HepG2 (cell line): ENCODE measurements at regions not wholly inside any gene's neighbourhood (a gene's known extent, or its start where the extent isn't known, plus 50 kb on each side); places are given as distances from the start of the nearest gene placed in this dataset.

ENCODE experiments used
- ATAC-seq: fragments of 200-7000 bp; cut with Tn5 transposase; 3 replicates; pipeline ENCODE4 v1.9.1; 2020; ENCODE audit warnings: mild to moderate bottlenecking, moderate library complexity
- BruUV-seq: library from RNA; stranded (reverse); fragments of 400-500 nt; replicated peaks from 2 replicates; lab custom pipeline; 2021; lab: Mats Ljungman, UMichigan
- CTCF ChIA-PET: fragments of 300-600 bp; formaldehyde crosslinking; extraction: SDS; loops from one replicate; lab custom pipeline; 2021; ENCODE audit warnings: low total read pairs, inconsistent platforms, low intra/inter-chr PET ratio; lab: Yijun Ruan, JAX
- POLR2A ChIA-PET: fragments of 350-600 bp; sonication (Branson Sonifier 250); formaldehyde crosslinking; loops from one replicate; lab custom pipeline; 2020; ENCODE audit warnings: antibody characterized with exemption, inconsistent platforms; lab: Yijun Ruan, JAX
- DNase-seq: peaks from one replicate; pipeline ENCODE4 v3.0.0-alpha.2; 2015; ENCODE audit warnings: low spot score
- FAIRE-seq: peaks from 3 replicates; lab custom pipeline; 2011; peaks lifted over from hg19 to GRCh38; lab: Jason Lieb, UNC
- H2AFZ ChIP-seq: one replicate; pipeline ENCODE4 v1.6.1; 2011; ENCODE audit warnings: low read length, inconsistent platforms
- H3K27ac ChIP-seq: fragments of 300-600 bp; 3 replicates; pipeline ENCODE4 v1.8.0; 2011; ENCODE audit warnings: mixed run types, mild to moderate bottlenecking, mixed read lengths, low read length, inconsistent platforms; ENCODE audit not compliant: insufficient read depth; ENCODE audit errors: extremely low read length
- H3K27me3 ChIP-seq, 2 experiments: fragments of 200-600 bp in 1 of 2; 2 replicates in 1 of 2; 3 replicates in 1 of 2; pipeline versions ENCODE4 v1.6.0 to v1.8.0; 2011; ENCODE audit warnings: low read length in 2 of 2, mild to moderate bottlenecking in 2 of 2, moderate library complexity in 2 of 2, inconsistent platforms in 1 of 2; ENCODE audit not compliant: insufficient read depth in 2 of 2, control insufficient read depth in 1 of 2
- H3K36me3 ChIP-seq, 2 experiments: fragments of 200-600 bp in 1 of 2; replicated peaks in 1 of 2; 2 replicates in 1 of 2; 3 replicates in 1 of 2; pipeline versions ENCODE4 v1.5.1 to v1.8.0; 2011; ENCODE audit warnings: low read length in 2 of 2, inconsistent platforms in 1 of 2; ENCODE audit not compliant: insufficient read depth in 2 of 2, control insufficient read depth in 1 of 2
- H3K4me1 ChIP-seq: 2 replicates; pipeline ENCODE4 v1.5.1; 2012; ENCODE audit warnings: low read length, inconsistent platforms; ENCODE audit not compliant: insufficient read depth
- H3K4me2 ChIP-seq: 2 replicates; pipeline ENCODE4 v1.6.0; 2011; ENCODE audit warnings: low read depth, low read length, inconsistent platforms
- H3K4me3 ChIP-seq, 3 experiments: fragments of 200-600 bp in 1 of 3; sonication (generic), shearing (Covaris generic) in 1 of 3; replicated peaks in 1 of 3; 2 replicates each; pipeline ENCODE4 v1.5.1; 2011 to 2016; ENCODE audit warnings: low read length in 3 of 3, inconsistent platforms in 2 of 3, low read depth in 2 of 3, mild to moderate bottlenecking in 2 of 3, control low read depth in 1 of 3, mixed read lengths in 1 of 3; ENCODE audit not compliant: insufficient read depth in 1 of 3
- H3K79me2 ChIP-seq: one replicate; pipeline ENCODE4 v1.6.1; 2011; ENCODE audit warnings: low read length, inconsistent platforms; ENCODE audit not compliant: insufficient read depth
- H3K9ac ChIP-seq: 2 replicates; pipeline ENCODE4 v1.6.0; 2011; ENCODE audit warnings: mild to moderate bottlenecking, low read depth, low read length, inconsistent platforms; ENCODE audit not compliant: insufficient read depth
- H3K9me3 ChIP-seq: 2 replicates; pipeline ENCODE4 v1.5.1; 2012; ENCODE audit warnings: mild to moderate bottlenecking, low read length
- H4K20me1 ChIP-seq: 2 replicates; pipeline ENCODE4 v1.6.0; 2011; ENCODE audit warnings: inconsistent platforms, mild to moderate bottlenecking, low read length, moderate library complexity; ENCODE audit not compliant: insufficient read depth
- ARID5B ChIP-seq: IDR thresholded peaks from 2 replicates; pipeline ENCODE4 v1.4.0; 2020; ENCODE audit warnings: mild to moderate bottlenecking, missing genetic modification reagents
- FOXO1 ChIP-seq: sonication (generic); formaldehyde crosslinking; IDR thresholded peaks from 2 replicates; pipeline ENCODE4 v1.4.0; 2020; ENCODE audit warnings: missing genetic modification reagents
- JUND ChIP-seq: sonication (generic); formaldehyde crosslinking; IDR thresholded peaks from 2 replicates; pipeline ENCODE4 v1.8.0; 2022; ENCODE audit warnings: mild to moderate bottlenecking, missing genetic modification reagents
- MBD4 ChIP-seq: IDR thresholded peaks from 2 replicates; pipeline ENCODE4 v1.6.1; 2012; ENCODE audit warnings: low read length, inconsistent platforms, borderline replicate concordance
- NFIC ChIP-seq: IDR thresholded peaks from 2 replicates; pipeline ENCODE4 v1.6.1; 2012; ENCODE audit warnings: mild to moderate bottlenecking, low read length, inconsistent platforms
- NR2F1 ChIP-seq, 2 experiments: fragments of 450-650 bp in 1 of 2; formaldehyde crosslinking in 1 of 2; IDR thresholded peaks; 2 replicates each; pipeline versions ENCODE4 v1.5.0 to v1.6.1; 2016 to 2020; ENCODE audit warnings: mild to moderate bottlenecking in 1 of 2, missing compliant biosample characterization in 1 of 2, missing genetic modification reagents in 1 of 2, moderate library complexity in 1 of 2
- POGZ ChIP-seq: sonication (generic); formaldehyde crosslinking; IDR thresholded peaks from 2 replicates; pipeline ENCODE4 v1.4.0; 2020; ENCODE audit warnings: mild to moderate bottlenecking, missing genetic modification reagents
- RXRB ChIP-seq: IDR thresholded peaks from 2 replicates; pipeline ENCODE4 v1.6.1; 2016; ENCODE audit warnings: borderline replicate concordance, missing genetic modification reagents, missing compliant biosample characterization
- SP140L ChIP-seq: sonication (generic); formaldehyde crosslinking; IDR thresholded peaks from 2 replicates; pipeline ENCODE4 v1.4.0; 2020; ENCODE audit warnings: missing genetic modification reagents, borderline replicate concordance
- ZNF770 ChIP-seq: sonication (generic); formaldehyde crosslinking; IDR thresholded peaks from 2 replicates; pipeline ENCODE4 v1.5.0; 2020; ENCODE audit warnings: mild to moderate bottlenecking, missing genetic modification reagents
- ZNF772 ChIP-seq: sonication (generic); formaldehyde crosslinking; IDR thresholded peaks from 2 replicates; pipeline ENCODE4 v1.5.0; 2020; ENCODE audit warnings: mild to moderate bottlenecking, missing genetic modification reagents
- ZNF879 ChIP-seq: sonication (generic); formaldehyde crosslinking; IDR thresholded peaks from 2 replicates; pipeline ENCODE4 v1.8.1; 2023; ENCODE audit warnings: missing genetic modification reagents
- WGBS: methylation state at CpG from one replicate; pipeline ENCODE4 v1.1.6; 2017; ENCODE audit warnings: low lambda C conversion rate; 5-methylcytosine and 5-hydroxymethylcytosine counted together
- in situ Hi-C: cut with HindIII; loops from 2 replicates; pipeline ENCODE4 v1.10.0; 2017; ENCODE audit warnings: low pct_unique_long_range_greater_than_20kb; ENCODE audit not compliant: extremely low pct_ligation_motif_present
- intact Hi-C: fragments of 100-400 bp; cut with micrococcal nuclease; formaldehyde crosslinking; loops from one replicate; pipeline ENCODE4 v1.10.0; 2022; ENCODE audit not compliant: unreplicated experiment
- TF ChIP-seq, protein P1 (sequence below): sonication (generic); formaldehyde crosslinking; IDR thresholded peaks from 2 replicates; pipeline ENCODE4 v1.8.1; 2023; ENCODE audit warnings: mild to moderate bottlenecking, missing genetic modification reagents
- TF ChIP-seq, protein P2 (sequence below): sonication (generic); formaldehyde crosslinking; conservative IDR thresholded peaks from 2 replicates; pipeline ENCODE4 v1.8.0; 2022; ENCODE audit warnings: mild to moderate bottlenecking, moderate library complexity, missing genetic modification reagents

- TF ChIP-seq NR2F1 (CRISPR knock-in tag; IDR thresholded peaks at IDR 0.05) (no peak), JUND (CRISPR knock-in tag) (no peak), ZNF879 (CRISPR knock-in tag) (no peak), ZNF770 (CRISPR knock-in tag) (peak; percentile 68; the same call in 1 of the 2 replicates), RXRB (CRISPR knock-in tag) (0 out of 2 replicates have a peak, but pooled peaks have one; percentile 19), POGZ (CRISPR knock-in tag) (peak; percentile 21; the same call in 1 of the 2 replicates)
Observed at GRCh38 chr1:229990326-229990725, 76.7 kb upstream of the GALNT2 start (continued).

DNA sequence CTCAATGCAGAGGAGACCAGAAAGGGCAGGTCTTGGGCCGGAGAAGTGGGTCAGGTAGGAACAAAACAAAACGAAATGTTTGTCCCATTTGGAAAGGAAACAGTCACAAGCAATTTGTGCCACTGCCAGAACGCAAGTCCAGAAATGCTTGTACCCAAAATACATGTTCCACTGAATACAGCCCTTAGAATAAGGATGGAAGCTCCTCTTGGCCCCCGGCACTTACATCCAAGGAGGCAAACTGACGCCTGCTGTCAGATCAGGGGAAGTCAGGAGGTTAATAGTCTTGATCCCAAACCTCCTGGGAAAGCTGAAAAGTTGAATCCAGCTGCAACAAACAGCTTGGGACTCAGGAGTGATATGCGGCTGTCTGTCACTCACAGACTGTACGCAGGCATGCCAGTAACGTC lies 75.9 kb upstream of the GALNT2 start:
- 55% methylated on average over 8 of the region's 8 CpGs for WGBS
- intact Hi-C loops (no loop called here), in situ Hi-C loops (no loop called here)
- Histone ChIP-seq H3K4me2 (no peak overlapping the region), H3K4me3 (no peak overlapping the region), H3K9ac (no peak overlapping the region), H3K9me3 (no peaks in the 10 kb centered on the region), H3K79me2 (no peaks in the 10 kb centered on the region), H4K20me1 (no peaks in the 10 kb centered on the region), H3K36me3 (no peaks in the 10 kb centered on the region), H3K27ac (no peak overlapping the region), H2AFZ (no peak overlapping the region), H3K4me1 (peaks cover 29% of the 10 kb centered on the region), H3K27me3 (no peaks in the 10 kb centered on the region)
- FAIRE-seq (no peak), ATAC-seq (no peak), DNase-seq (no peak)
- ChIA-PET POLR2A (no interaction called here), CTCF (no interaction called here)
- BruUV-seq = no TSS peak
- TF ChIP-seq SP140L (no peak), NFIC (no peak), ZNF772 (no peak), MBD4 (no peak), FOXO1 (no peak), ARID5B (CRISPR knock-in tag) (no peak)
- TF ChIP-seq, protein P1, sequence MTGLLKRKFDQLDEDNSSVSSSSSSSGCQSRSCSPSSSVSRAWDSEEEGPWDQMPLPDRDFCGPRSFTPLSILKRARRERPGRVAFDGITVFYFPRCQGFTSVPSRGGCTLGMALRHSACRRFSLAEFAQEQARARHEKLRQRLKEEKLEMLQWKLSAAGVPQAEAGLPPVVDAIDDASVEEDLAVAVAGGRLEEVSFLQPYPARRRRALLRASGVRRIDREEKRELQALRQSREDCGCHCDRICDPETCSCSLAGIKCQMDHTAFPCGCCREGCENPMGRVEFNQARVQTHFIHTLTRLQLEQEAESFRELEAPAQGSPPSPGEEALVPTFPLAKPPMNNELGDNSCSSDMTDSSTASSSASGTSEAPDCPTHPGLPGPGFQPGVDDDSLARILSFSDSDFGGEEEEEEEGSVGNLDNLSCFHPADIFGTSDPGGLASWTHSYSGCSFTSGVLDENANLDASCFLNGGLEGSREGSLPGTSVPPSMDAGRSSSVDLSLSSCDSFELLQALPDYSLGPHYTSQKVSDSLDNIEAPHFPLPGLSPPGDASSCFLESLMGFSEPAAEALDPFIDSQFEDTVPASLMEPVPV (CRISPR knock-in tag) = no peak
- TF ChIP-seq, protein P2, sequence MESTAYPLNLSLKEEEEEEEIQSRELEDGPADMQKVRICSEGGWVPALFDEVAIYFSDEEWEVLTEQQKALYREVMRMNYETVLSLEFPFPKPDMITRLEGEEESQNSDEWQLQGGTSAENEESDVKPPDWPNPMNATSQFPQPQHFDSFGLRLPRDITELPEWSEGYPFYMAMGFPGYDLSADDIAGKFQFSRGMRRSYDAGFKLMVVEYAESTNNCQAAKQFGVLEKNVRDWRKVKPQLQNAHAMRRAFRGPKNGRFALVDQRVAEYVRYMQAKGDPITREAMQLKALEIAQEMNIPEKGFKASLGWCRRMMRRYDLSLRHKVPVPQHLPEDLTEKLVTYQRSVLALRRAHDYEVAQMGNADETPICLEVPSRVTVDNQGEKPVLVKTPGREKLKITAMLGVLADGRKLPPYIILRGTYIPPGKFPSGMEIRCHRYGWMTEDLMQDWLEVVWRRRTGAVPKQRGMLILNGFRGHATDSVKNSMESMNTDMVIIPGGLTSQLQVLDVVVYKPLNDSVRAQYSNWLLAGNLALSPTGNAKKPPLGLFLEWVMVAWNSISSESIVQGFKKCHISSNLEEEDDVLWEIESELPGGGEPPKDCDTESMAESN (CRISPR knock-in tag) = no peak
